Chondrocyte (in vitro differentiated cells): ENCODE measurements at regions not wholly inside any gene's neighbourhood (a gene's known extent, or its start where the extent isn't known, plus 50 kb on each side); places are given as distances from the start of the nearest gene placed in this dataset.

ENCODE experiments used
- DNase-seq: peaks from one replicate; pipeline ENCODE4 v3.0.0; 2021; ENCODE audit warnings: mixed read lengths, low spot score
- H3K27ac Mint-ChIP-seq: one replicate; pipeline ENCODE4 v1.8.0; 2021; ENCODE audit warnings: mild to moderate bottlenecking, moderate library complexity, mixed read lengths; ENCODE audit not compliant: unreplicated experiment
- H3K27me3 Mint-ChIP-seq: 2 replicates; pipeline ENCODE4 v1.8.0; 2021; ENCODE audit warnings: low read depth, mixed read lengths
- H3K36me3 Mint-ChIP-seq: 2 replicates; pipeline ENCODE4 v1.8.0; 2021; ENCODE audit warnings: low read depth, mixed read lengths
- H3K4me1 Mint-ChIP-seq: 2 replicates; pipeline ENCODE4 v1.8.0; 2021; ENCODE audit warnings: low read depth, mild to moderate bottlenecking, mixed read lengths
- H3K4me3 Mint-ChIP-seq: one replicate; pipeline ENCODE4 v1.8.0; 2021; ENCODE audit warnings: mild to moderate bottlenecking, moderate library complexity, mixed read lengths; ENCODE audit not compliant: unreplicated experiment
- H3K9me3 Mint-ChIP-seq: 2 replicates; pipeline ENCODE4 v1.8.0; 2021; ENCODE audit warnings: low read depth, mixed read lengths
- CTCF ChIP-seq: fragments of 200-600 bp; sonication (generic); IDR thresholded peaks from 2 replicates; pipeline ENCODE4 v1.5.0; 2021; ENCODE audit warnings: antibody characterized with exemption, mild to moderate bottlenecking, moderate library complexity

- H3K27me3 Mint-ChIP-seq: peaks cover 24% of the 10 kb centered on the region
- no peak overlapping the region for H3K27ac Mint-ChIP-seq
- H3K9me3 Mint-ChIP-seq: peaks cover 4% of the 10 kb centered on the region
- no peak for DNase-seq
- H3K4me3 Mint-ChIP-seq: no peak overlapping the region
- H3K4me1 Mint-ChIP-seq: no peaks in the 10 kb centered on the region
- H3K36me3 Mint-ChIP-seq: no peaks in the 10 kb centered on the region
- no peak for TF ChIP-seq CTCF
Observed at GRCh38 chr18:61085761-61086160, 247.5 kb upstream of the CDH20 start.

GRCh38 chr18:61086657-61087056 is 246.6 kb upstream of the CDH20 start:
- no peak overlapping the region for H3K27ac Mint-ChIP-seq
- TF ChIP-seq CTCF: no peak
- H3K4me1 Mint-ChIP-seq: no peaks in the 10 kb centered on the region
- H3K4me3 Mint-ChIP-seq: no peak overlapping the region
- no peak for DNase-seq
- H3K9me3 Mint-ChIP-seq: peaks cover 4% of the 10 kb centered on the region
- H3K36me3 Mint-ChIP-seq: no peaks in the 10 kb centered on the region
- peaks cover 28% of the 10 kb centered on the region for H3K27me3 Mint-ChIP-seq

- H3K27ac Mint-ChIP-seq: no peak overlapping the region
- peaks cover 26% of the 10 kb centered on the region for H3K27me3 Mint-ChIP-seq
- no peak for DNase-seq
- H3K9me3 Mint-ChIP-seq: peaks cover 4% of the 10 kb centered on the region
- no peak for TF ChIP-seq CTCF
- H3K4me1 Mint-ChIP-seq: no peaks in the 10 kb centered on the region
- no peak overlapping the region for H3K4me3 Mint-ChIP-seq
- no peaks in the 10 kb centered on the region for H3K36me3 Mint-ChIP-seq
Observed at GRCh38 chr18:61091379-61091778, 241.9 kb upstream of the CDH20 start.

- H3K9me3 Mint-ChIP-seq: peaks cover 4% of the 10 kb centered on the region
- H3K36me3 Mint-ChIP-seq: no peaks in the 10 kb centered on the region
- peaks cover 30% of the 10 kb centered on the region for H3K27me3 Mint-ChIP-seq
- no peaks in the 10 kb centered on the region for H3K4me1 Mint-ChIP-seq
- H3K27ac Mint-ChIP-seq: no peak overlapping the region
- DNase-seq: no peak
- no peak for TF ChIP-seq CTCF
- H3K4me3 Mint-ChIP-seq: no peak overlapping the region
Observed at GRCh38 chr18:61093965-61094364, 239.3 kb upstream of the CDH20 start.

- no peak overlapping the region for H3K4me3 Mint-ChIP-seq
- peaks cover 35% of the 10 kb centered on the region for H3K27me3 Mint-ChIP-seq
- H3K36me3 Mint-ChIP-seq: no peaks in the 10 kb centered on the region
- TF ChIP-seq CTCF: no peak
- DNase-seq: no peak
- H3K4me1 Mint-ChIP-seq: no peaks in the 10 kb centered on the region
- H3K27ac Mint-ChIP-seq: no peak overlapping the region
- H3K9me3 Mint-ChIP-seq: no peaks in the 10 kb centered on the region
Observed at GRCh38 chr18:61096226-61096625, 237.0 kb upstream of the CDH20 start.
